Iris pigment epithelial cell (primary cell): ENCODE measurements at regions not wholly inside any gene's neighbourhood (a gene's known extent, or its start where the extent isn't known, plus 50 kb on each side); places are given as distances from the start of the nearest gene placed in this dataset.

Source experiments
- DNase-seq: peaks from one replicate; pipeline ENCODE4 v3.0.0-alpha.2; 2011; ENCODE audit warnings: low read depth

- DNase-seq = no peak
These were observed 1337.2 kb upstream of the CELF4 start for GRCh38 chr18:38902796-38903195.

DNA sequence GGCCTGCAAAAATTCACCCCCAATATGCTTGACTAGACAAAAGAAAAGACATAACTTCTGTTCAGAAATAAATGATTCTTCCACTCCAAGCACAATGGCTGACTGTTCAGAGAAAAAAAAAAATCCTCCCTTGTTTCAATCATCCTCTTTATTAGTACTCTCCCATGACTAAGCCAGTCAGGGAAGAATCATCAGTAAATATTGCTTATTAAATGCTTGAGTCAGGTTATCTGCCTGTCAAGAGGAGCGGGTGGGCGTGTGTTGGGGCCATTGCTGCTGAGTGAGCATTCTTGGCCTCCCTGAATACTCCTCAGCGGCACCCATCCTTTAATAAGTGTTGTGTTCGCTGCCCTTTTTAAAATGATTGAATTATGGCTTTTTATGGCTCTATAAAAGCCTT is 1334.8 kb upstream of the CELF4 start:
- no peak for DNase-seq

DNA sequence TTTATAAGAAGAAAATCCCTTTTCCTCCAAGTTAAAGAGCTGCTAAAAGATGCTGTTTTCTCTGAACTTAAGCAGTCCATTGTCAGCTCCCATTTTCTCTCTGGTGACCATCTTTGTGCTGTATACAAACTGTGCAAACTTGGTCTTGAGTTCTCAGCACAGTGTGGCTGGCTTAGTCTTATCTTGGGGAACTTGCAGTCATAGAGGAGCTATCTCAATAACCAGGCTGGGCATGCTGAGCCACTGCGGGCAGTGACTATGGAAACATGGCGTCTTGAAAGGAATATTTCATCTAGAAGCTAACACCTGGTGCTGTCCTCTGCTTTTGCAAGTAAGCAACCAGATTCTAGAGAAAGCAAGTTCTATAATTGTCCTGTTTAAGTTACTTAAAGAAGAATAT is 1334.4 kb upstream of the CELF4 start:
- no peak for DNase-seq

DNA sequence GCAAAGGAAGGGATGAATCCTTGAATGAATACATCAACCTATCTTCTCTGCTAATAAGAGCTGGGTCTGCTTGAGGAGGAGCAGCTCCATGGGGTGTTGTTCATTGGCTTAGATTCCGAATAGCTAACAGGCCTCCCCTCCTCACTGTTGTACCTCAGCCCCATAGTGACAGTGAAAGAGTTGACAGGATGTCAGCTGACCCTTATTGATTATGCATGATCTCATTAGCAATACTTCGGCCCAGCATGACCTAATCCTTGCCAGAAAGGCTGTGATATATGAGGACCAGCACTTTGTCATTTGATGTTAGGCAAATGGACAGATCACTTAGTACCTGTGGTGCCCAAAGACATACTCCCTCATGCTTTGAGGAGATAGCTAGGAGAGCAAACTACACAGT is 1333.7 kb upstream of the CELF4 start:
- DNase-seq = no peak

DNA sequence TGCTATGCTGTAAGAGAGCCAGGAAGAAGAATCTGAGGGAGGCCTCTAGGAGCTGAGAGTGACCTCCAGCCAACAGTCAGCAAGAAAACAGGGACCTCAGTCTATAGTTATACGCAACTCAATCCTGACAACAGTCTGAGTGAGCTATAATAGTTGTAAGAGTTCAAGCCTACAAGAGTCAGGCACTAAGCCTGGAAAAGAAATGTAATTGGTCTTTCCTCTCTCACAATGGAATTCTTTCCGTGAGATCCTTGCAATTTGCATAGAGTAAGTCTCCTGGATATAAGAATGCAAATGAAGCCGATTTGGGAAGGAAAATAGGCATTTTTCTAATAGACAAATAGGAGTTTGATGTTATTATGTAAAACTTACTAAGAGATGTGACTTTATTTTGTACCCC is 1332.6 kb upstream of the CELF4 start:
- no peak for DNase-seq

- DNase-seq = no peak
These were observed 1330.0 kb upstream of the CELF4 start for GRCh38 chr18:38895560-38895959.

DNA sequence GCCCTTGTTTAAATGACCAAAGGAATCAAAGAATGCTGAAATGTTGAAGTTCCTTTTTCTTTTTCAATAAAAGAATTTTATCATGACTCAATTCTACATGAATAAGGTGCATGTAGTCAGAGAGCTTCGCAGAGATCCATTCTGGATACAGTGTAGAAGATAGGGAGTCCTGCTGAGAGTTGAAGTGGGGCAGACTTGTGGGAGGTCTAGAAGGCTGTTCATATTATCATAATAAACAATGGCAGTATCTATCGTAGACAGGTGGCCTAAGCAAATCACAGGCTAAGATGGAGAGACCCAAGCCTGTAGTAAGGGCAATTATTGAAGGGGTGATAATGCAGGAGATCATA is 1322.0 kb upstream of the CELF4 start:
- DNase-seq = no peak

DNA sequence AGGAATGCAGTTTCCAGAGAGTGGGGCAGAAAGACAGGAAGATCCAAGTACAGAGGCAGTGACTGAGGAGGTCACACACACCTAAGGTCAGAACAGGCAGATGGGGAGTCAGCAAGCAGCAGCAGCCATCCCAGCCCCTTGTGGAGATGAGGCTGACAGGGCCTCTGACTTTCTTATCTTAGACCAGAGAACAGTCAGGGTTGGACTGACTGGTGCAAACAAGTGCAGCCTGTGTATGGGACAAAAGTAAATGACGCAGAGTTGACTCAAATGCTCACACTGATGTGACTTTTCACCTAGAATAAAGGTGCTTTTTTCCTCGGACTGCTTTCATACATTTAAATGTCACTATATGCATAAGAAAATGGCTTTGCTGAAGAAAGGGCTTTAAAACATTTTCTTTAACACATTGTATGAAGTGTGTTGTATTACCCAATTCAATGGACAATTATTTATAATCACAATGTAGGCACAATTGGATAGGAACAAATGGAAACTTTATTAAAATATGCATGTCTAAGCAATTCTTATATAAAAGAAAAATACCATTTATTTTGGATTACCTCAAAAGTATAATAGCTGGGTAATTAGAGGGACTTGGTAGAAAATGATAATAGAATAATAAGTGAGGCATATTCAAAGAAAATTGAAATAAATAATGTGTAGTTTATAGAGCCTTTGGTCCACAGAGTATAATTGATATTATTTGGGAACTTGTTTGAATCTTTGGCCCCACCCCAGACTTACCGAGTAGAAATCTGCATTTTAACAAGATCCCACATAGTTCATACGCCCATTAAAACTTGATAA is 1321.5 kb upstream of the CELF4 start:
- no peak for DNase-seq

- DNase-seq = no peak
These were observed 1320.6 kb upstream of the CELF4 start for GRCh38 chr18:38886235-38886634.

DNA sequence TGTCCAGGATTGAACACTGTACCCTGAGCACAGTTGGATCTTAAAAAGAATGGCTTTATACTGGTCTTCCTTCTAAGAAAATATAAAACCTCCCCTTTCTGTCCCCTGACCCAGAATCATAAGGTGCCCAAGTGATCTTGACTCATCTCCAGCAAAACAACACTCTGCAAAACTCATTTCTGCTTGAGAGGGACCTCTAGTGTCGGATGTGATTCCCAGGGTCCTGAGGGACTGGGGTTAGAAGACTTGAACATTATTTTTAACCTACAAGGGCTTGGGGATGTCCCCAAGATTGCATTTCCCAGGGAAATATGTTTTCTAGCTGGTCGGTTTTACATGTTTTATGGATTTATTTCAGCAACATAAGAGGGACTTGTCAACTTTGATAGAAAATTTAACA is 1318.5 kb upstream of the CELF4 start:
- no peak for DNase-seq

GRCh38 chr18:38883111-38883510 is 1317.5 kb upstream of the CELF4 start:
- DNase-seq = no peak

GRCh38 chr18:38879871-38880270 is 1314.3 kb upstream of the CELF4 start:
- DNase-seq = no peak

DNA sequence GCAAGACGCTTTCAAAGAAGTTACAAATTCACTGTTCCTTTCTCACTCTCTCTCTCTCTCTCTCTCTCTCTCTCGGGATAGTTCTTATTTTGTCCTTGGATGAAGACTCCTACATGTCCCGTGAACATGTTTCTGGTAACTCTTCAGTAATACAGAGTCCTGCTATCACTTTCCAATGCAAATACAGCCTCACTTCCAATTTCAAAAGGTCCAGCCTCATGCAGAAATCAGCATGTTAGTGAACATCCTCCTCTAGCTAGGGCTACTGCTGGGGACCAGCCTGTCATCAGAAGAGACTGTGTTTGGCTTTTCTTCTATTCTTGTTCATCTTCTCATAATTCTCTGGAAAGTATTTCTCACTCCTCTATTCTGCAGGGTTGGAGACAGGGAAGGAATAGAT is 1306.7 kb upstream of the CELF4 start:
- DNase-seq = no peak

GRCh38 chr18:38868757-38869156 is 1303.2 kb upstream of the CELF4 start:
- DNase-seq = no peak

- DNase-seq = no peak
These were observed 1302.1 kb upstream of the CELF4 start for GRCh38 chr18:38867680-38868079.

DNA sequence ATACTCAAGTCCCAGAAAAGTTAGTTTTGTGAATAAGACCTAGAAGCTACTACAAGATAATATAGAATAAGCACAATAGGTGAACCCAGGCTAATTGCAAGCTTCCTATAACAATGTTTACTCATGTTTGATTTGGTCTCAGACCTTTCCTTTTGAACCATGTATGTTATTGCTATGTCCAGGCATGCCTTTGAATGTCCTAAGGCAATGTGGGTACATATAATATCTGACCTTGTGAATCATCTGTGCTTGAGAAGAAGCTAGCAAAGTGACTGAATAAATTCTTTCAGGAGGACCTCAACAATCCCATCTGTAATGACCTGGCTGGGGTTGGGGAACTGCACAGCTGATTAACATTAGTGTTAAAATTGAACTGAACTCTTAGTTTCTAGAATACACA is 1285.9 kb upstream of the CELF4 start:
- DNase-seq = no peak

- DNase-seq = no peak
These were observed 1281.7 kb upstream of the CELF4 start for GRCh38 chr18:38847326-38847725.

GRCh38 chr18:38843291-38843690 is 1277.7 kb upstream of the CELF4 start:
- DNase-seq = no peak

- no peak for DNase-seq
These were observed 1260.6 kb upstream of the CELF4 start for GRCh38 chr18:38826247-38826646.

DNA sequence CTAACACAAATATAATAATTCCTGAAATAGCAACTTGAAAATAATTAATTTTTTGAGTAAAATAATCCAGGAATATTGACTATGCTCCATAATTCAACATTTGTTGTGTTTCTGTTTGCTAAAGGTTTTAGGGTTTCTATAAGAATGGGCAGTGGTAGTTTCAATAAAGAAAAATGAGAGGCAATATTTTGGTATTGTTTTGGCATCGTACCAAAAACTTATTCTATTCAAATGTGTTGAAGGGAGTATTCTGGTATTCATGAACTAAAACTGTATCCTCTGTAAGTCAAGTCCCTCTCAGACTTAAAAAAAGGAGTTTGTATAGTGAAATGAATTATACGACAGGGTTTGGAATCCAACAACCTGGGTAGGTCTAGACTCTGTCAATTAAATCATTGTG is 1245.6 kb upstream of the CELF4 start:
- no peak for DNase-seq

- no peak for DNase-seq
These were observed 1245.2 kb upstream of the CELF4 start for GRCh38 chr18:38810789-38811188.

DNA sequence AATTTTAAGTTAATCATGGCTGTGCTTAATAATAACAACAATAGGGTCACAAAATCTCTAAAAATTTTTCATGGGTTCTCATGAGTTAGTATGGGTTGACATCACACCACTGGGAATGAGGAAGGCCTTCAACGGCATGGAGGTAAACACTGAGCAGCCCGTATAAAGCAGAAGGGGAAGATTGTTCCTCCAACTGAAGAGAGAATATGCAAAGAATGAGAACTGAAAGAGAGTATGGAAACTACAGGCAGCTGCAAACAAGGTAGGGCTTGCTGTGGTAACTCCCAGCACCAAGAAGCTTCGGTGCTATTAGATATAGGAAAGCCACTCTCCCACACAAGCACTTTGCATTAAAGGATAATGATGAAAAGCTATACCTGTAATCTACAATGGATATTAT is 1242.3 kb upstream of the CELF4 start:
- DNase-seq = no peak

GRCh38 chr18:38805256-38805655 is 1239.7 kb upstream of the CELF4 start:
- no peak for DNase-seq

- no peak for DNase-seq
These were observed 1236.0 kb upstream of the CELF4 start for GRCh38 chr18:38801640-38802039.

GRCh38 chr18:38796762-38797161 is 1231.2 kb upstream of the CELF4 start:
- no peak for DNase-seq
